ENCODE measurements at regions not wholly inside any gene's neighbourhood (a gene's known extent, or its start where the extent isn't known, plus 50 kb on each side); places are given as distances from the start of the nearest gene placed in this dataset.

DNA sequence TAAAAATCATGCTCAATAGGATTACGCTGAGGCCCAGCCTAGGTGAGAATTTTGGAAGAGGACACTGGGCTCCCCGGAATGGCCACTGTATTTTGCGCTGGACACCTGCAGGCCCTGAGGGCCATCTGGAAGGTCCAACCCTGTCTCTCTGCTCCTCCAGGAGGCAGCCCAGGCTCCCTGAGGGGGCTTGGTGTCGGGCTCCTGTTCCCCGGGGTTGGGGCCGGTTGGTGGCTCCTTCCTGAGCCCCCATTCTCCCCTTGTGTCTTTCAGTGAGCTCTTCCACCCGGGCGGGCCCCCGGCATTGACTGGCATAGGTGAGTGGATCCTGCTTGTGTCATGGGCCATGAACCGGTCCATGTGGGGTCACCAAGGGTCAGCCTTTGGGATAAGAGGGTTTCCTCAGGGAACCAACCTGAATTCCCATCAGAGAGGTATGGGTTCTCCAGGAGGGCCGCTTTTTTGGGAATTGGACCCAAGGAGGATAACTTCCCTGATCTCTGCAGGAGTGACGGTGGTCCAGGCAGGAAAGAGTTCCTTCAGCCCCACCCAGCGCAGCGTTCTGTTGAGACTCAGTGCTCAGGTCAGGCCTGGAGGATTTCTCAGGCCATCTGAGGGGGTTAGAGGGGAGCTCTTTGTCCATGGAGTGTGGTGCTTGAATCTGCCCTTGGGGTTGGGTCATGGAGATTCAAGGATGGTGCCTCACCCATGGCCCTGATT is 187.8 kb downstream of the UBE3A start:
- TF ChIP-seq POLR2AphosphoS5 (IDR thresholded peaks at IDR 0.05; ENCODE audit: low read depth, low read length) (no peak), CTCF (IDR thresholded peaks at IDR 0.05) (no peak), EZH2phosphoT487 (IDR thresholded peaks at IDR 0.05; ENCODE audit: borderline replicate concordance, low read depth) (no peak), RAD21 (IDR thresholded peaks at IDR 0.05; ENCODE audit: low read length) (no peak), JUND (IDR thresholded peaks at IDR 0.05) (no peak), NRF1 (IDR thresholded peaks at IDR 0.05; ENCODE audit: low read depth, low read length) (no peak), GABPA (IDR thresholded peaks at IDR 0.05; ENCODE audit: low read depth) (no peak), MXI1 (IDR thresholded peaks at IDR 0.05; ENCODE audit: low read depth, low read length) (no peak), YY1 (IDR thresholded peaks at IDR 0.05; ENCODE audit: low read depth) (no peak)
